Progenitor cell of endocrine pancreas (in vitro differentiated cells): ENCODE measurements at regions not wholly inside any gene's neighbourhood (a gene's known extent, or its start where the extent isn't known, plus 50 kb on each side); places are given as distances from the start of the nearest gene placed in this dataset.
"Not testable (repeated sequence)": the region's sequence is repeated elsewhere in the genome, so short reads cannot be mapped to it uniquely, and the experiment has no call there.

ENCODE experiments used
- DNase-seq: peaks from one replicate; pipeline ENCODE4 v3.0.0; 2021; ENCODE audit warnings: low spot score; ENCODE audit not compliant: unreplicated experiment
- H3K27ac Mint-ChIP-seq: 2 replicates; pipeline ENCODE4 v1.8.0; 2021; ENCODE audit warnings: mild to moderate bottlenecking, moderate library complexity, mixed read lengths
- H3K27me3 Mint-ChIP-seq: 2 replicates; pipeline ENCODE4 v1.8.0; 2021; ENCODE audit warnings: mixed read lengths
- H3K36me3 Mint-ChIP-seq: 2 replicates; pipeline ENCODE4 v1.8.0; 2022; ENCODE audit warnings: mixed read lengths; ENCODE audit not compliant: insufficient read depth
- H3K4me1 Mint-ChIP-seq: 2 replicates; pipeline ENCODE4 v1.8.0; 2021; ENCODE audit warnings: low read depth, mixed read lengths
- H3K4me3 Mint-ChIP-seq: 2 replicates; pipeline ENCODE4 v1.8.0; 2021; ENCODE audit warnings: low read depth, mild to moderate bottlenecking, moderate library complexity, mixed read lengths
- H3K9me3 Mint-ChIP-seq: 2 replicates; pipeline ENCODE4 v1.8.0; 2021; ENCODE audit warnings: low read depth, mixed read lengths
- TF ChIP-seq, protein P1 (sequence below): fragments of 200-600 bp; sonication (generic); IDR thresholded peaks from one replicate; pipeline ENCODE4 v1.5.0; 2021; ENCODE audit warnings: antibody characterized with exemption, mild to moderate bottlenecking; ENCODE audit not compliant: unreplicated experiment

DNA sequence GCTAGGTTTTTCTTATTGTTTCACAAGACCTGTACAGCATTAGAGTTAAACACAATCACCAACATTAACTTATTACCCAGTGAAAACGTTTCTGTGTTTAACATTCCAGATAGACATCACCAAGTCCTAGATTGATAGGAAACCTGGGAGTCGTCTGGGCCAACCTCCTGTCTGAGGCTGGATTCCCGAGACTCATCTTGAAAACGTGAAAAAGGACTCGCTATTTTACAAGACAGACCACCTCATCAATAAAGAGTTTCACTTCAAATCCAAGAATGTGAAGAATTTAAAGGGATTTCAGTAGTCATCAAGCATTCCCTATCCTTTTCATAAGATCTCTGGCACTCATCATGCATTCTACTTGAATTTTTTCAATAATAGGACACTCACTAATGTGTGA is 626.6 kb downstream of the MCTP2 start:
- H3K9me3 Mint-ChIP-seq, result peaks cover 6% of the 10 kb centered on the region
- no peak overlapping the region for H3K4me3 Mint-ChIP-seq
- DNase-seq, result no peak
- H3K27me3 Mint-ChIP-seq, result no peaks in the 10 kb centered on the region
- peak overlapping the region; percentile 0 for H3K27ac Mint-ChIP-seq
- peaks cover 18% of the 10 kb centered on the region for H3K4me1 Mint-ChIP-seq
- TF ChIP-seq, protein P1, sequence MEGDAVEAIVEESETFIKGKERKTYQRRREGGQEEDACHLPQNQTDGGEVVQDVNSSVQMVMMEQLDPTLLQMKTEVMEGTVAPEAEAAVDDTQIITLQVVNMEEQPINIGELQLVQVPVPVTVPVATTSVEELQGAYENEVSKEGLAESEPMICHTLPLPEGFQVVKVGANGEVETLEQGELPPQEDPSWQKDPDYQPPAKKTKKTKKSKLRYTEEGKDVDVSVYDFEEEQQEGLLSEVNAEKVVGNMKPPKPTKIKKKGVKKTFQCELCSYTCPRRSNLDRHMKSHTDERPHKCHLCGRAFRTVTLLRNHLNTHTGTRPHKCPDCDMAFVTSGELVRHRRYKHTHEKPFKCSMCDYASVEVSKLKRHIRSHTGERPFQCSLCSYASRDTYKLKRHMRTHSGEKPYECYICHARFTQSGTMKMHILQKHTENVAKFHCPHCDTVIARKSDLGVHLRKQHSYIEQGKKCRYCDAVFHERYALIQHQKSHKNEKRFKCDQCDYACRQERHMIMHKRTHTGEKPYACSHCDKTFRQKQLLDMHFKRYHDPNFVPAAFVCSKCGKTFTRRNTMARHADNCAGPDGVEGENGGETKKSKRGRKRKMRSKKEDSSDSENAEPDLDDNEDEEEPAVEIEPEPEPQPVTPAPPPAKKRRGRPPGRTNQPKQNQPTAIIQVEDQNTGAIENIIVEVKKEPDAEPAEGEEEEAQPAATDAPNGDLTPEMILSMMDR, result no peak
- H3K36me3 Mint-ChIP-seq, result no peaks in the 10 kb centered on the region

DNA sequence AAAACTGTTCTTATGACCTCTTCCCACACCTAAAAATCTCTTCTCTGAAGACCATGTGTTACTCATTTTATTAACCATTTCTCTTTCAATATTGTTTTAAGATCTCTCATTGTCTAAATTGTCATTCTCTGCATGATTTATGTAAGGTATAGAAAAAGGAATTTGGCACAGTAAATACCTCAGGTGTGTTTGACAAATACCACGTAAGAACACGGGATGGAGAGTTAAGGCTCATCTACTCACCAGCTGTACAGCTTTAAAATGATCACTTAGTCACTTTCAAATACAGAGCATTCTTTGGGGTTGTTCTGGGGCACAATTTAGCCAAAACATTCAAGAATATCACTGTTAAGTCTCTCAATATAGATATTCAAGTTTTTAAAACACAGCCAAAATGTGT is 627.1 kb downstream of the MCTP2 start:
- peaks cover 9% of the 10 kb centered on the region for H3K9me3 Mint-ChIP-seq
- H3K36me3 Mint-ChIP-seq, result no peaks in the 10 kb centered on the region
- H3K4me1 Mint-ChIP-seq, result peaks cover 18% of the 10 kb centered on the region
- peak overlapping the region; percentile 0 for H3K27ac Mint-ChIP-seq
- peak overlapping the region; percentile 27 for H3K4me3 Mint-ChIP-seq
- TF ChIP-seq, protein P1, result no peak
- H3K27me3 Mint-ChIP-seq, result no peaks in the 10 kb centered on the region
- DNase-seq, result no peak

DNA sequence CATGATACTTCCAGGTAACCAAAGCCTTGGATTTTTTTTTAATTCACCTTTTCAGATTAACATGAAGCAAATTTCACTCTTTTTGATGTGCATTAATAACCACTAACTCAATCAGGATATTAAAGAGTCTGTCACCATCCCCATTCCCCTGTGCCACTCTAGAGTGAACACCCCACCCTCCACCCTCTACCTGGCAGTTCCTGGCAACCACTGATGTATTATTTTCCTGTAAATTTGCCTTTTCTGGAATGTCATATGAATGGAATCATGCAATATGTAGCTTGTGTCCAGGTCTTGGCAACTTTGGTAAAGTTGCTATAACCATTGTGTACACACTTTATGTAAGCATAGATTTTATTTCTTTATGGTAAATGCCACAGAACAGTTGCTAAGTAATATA is 627.6 kb downstream of the MCTP2 start:
- Mint-ChIP-seq H3K9me3 (peaks cover 12% of the 10 kb centered on the region), H3K36me3 (no peaks in the 10 kb centered on the region), H3K4me1 (peaks cover 18% of the 10 kb centered on the region), H3K27ac (peak overlapping the region; percentile 80), H3K4me3 (no peak overlapping the region), H3K27me3 (no peaks in the 10 kb centered on the region)
- TF ChIP-seq, protein P1, result no peak
- DNase-seq, result no peak

DNA sequence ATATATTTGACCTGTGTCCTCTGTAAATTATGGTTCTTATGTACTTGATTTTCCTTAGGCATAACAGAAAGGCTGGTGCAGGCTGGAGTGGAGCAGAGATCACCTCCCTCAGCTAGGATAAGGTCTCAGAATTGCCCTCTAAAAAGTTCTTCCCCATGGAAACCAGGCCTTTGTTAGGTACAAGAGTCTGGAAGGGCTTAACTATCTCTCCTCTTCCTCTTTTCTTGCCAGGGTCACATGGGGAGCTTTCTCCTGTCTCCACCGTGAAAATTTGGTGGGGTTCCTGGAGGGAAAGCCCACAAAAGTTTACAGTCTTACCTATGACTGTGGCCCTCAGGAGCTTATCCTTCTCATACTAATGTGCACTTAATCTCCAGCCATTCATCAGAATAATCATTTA is 633.2 kb downstream of the MCTP2 start:
- Mint-ChIP-seq H3K27ac (no peak overlapping the region), H3K9me3 (peaks cover 28% of the 10 kb centered on the region), H3K4me1 (no peaks in the 10 kb centered on the region), H3K27me3 (no peaks in the 10 kb centered on the region), H3K4me3 (no peak overlapping the region), H3K36me3 (no peaks in the 10 kb centered on the region)
- no peak for DNase-seq
- TF ChIP-seq, protein P1, result no peak

DNA sequence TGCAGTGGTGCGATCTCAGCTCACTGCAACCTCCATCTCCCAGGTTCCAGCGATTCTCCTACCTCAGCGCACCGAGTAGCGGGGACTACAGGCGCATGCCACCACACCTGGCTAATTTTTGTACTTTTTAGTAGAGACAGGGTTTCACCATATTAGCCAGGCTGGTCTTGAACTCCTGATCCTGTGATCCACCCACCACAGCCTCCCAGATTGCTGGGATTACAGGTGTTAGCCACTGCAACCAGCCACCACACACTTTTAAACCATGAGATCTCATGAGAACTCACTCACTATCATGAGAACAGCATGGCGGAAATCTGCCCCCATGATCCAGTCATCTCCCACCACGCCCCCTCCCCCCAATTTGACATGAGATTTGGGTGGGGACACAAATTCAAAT is 636.9 kb downstream of the MCTP2 start:
- H3K27me3 Mint-ChIP-seq, DNase-seq, H3K27ac Mint-ChIP-seq, H3K4me1 Mint-ChIP-seq, H3K36me3 Mint-ChIP-seq, H3K4me3 Mint-ChIP-seq: not testable (repeated sequence)
- H3K9me3 Mint-ChIP-seq, result peaks cover 23% of the 10 kb centered on the region

DNA sequence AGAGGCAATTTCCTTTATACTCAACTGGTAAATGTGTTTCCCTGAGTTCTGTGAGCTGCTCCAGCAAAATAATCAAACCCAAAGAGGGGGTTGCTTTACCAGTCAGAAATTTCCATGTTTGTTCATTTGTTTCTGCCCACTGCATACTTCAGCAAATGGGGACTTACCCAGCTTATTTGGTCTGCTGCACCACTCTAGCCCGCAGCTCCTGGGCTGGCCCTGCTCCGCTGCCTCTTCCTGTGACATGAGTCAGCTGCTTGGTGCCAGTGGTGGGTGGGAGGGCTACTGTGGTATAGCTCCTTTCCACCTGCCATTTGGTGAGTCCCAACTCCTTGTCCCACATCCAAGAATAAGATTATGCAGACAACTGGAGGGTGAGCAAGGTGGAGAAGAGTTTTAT is 644.2 kb downstream of the MCTP2 start:
- no peaks in the 10 kb centered on the region for H3K4me1 Mint-ChIP-seq
- H3K27me3 Mint-ChIP-seq, result no peaks in the 10 kb centered on the region
- H3K27ac Mint-ChIP-seq, result no peak overlapping the region
- TF ChIP-seq, protein P1, result no peak
- DNase-seq, result no peak
- H3K4me3 Mint-ChIP-seq, result no peak overlapping the region
- peaks cover 9% of the 10 kb centered on the region for H3K9me3 Mint-ChIP-seq
- peaks cover 2% of the 10 kb centered on the region for H3K36me3 Mint-ChIP-seq
